Tibial nerve (tissue), 4 donors: ENCODE measurements at regions not wholly inside any gene's neighbourhood (a gene's known extent, or its start where the extent isn't known, plus 50 kb on each side); places are given as distances from the start of the nearest gene placed in this dataset.

ENCODE experiments used
- CTCF ChIP-seq, 5 experiments: fragments of 200-600 bp in 3 of 5; fragments of 450-650 bp in 2 of 5; sonication (generic) in 3 of 5; IDR thresholded peaks; one replicate each; pipeline ENCODE4 v1.5.1; 2016 to 2019; ENCODE audit warnings: antibody characterized with exemption in 5 of 5, mild to moderate bottlenecking in 3 of 5, moderate library complexity in 2 of 5
- EP300 ChIP-seq, 2 donors: sonication (generic); formaldehyde crosslinking; IDR thresholded peaks; one replicate each; pipeline ENCODE4 v1.6.1; 2017; ENCODE audit warnings: antibody characterized with exemption in 2 of 2, mild to moderate bottlenecking in 1 of 2
- POLR2A ChIP-seq, 2 donors: fragments of 450-650 bp; IDR thresholded peaks; one replicate each; pipeline ENCODE4 v1.6.1; 2017; ENCODE audit warnings: antibody characterized with exemption in 2 of 2, mild to moderate bottlenecking in 2 of 2, moderate library complexity in 2 of 2

- TF ChIP-seq POLR2A (IDR thresholded peaks at IDR 0.05): no peak
- no peak for TF ChIP-seq CTCF (IDR thresholded peaks at IDR 0.05)
- TF ChIP-seq EP300 (IDR thresholded peaks at IDR 0.05): no peak
These were observed 276.4 kb upstream of the PRMT6 start for GRCh38 chr1:106780066-106780465.
